NCI-H1048 (cell line): ENCODE measurements at regions not wholly inside any gene's neighbourhood (a gene's known extent, or its start where the extent isn't known, plus 50 kb on each side); places are given as distances from the start of the nearest gene placed in this dataset.

ENCODE experiments used
- DNase-seq: peaks from one replicate; lab custom pipeline; 2025; lab: John Stamatoyannopoulos, UW

GRCh38 chr4:182083671-182084410, 159.4 kb upstream of the TENM3 start:
- no peak for DNase-seq

DNA sequence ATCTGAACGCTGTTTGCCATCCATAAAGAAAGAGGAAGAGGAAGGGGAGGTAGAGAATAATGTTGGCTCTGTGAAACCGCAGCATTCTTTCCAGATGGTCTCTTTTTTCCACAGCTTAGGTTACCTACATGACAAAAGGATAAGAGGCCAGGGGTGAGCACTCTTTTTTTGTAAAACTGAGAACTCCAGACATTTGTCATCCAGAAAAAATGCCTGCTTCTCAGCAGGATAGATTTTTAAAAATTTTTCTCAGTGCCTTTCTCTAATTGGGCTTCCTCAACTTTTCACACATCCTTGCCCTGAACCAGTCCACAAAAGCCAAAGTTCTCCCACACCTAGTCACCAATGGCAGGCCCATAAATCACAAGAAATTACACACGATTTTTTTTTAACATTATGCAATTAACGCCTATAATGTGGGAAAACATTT, 158.1 kb upstream of the TENM3 start:
- DNase-seq: no peak

- DNase-seq: no peak
Observed at GRCh38 chr4:182089326-182089725, 153.9 kb upstream of the TENM3 start.

GRCh38 chr4:182090186-182090585, 153.0 kb upstream of the TENM3 start:
- DNase-seq: no peak

DNA sequence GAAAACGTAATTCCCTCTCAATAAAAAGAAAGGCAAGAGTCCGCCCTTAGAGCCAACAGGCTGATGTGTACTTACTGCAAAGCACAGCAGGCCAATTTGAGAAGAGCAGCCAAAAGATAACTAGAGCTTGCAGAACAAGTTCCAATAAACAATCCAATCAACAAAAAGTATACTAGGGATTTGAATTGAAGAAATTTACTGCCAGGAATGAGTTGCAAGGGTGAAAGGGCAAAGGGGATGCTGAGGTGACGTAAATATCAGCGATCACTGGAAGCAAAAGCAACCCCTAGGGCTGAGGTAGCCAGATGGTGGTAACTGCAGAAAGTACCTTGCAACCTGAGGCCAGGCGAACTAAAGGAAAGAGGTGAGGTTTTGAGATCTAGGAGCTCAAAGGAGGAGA, 152.1 kb upstream of the TENM3 start:
- no peak for DNase-seq

GRCh38 chr4:182093431-182093831, 149.8 kb upstream of the TENM3 start:
- no peak for DNase-seq

DNA sequence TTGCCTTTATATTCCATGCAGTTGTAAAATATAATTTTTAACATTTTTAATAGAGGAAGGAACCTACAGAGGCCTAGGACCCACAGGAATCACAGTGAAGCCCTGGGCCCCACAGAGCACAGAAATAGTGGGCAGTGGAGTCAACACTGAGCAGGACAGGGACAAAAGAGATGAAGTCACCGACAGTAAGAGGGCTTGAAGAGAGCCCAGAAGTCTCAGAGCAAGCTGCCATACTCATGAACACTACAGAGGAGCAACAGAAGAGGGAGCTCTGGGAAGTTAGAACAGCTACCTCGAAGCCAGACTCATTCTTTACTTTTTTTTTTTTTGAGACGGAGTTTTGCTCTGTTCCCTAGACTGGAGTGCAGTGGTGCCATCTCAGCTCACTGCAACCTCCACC, 149.3 kb upstream of the TENM3 start:
- no peak for DNase-seq

GRCh38 chr4:182101618-182102017, 141.6 kb upstream of the TENM3 start:
- no peak for DNase-seq

- DNase-seq: no peak
Observed at GRCh38 chr4:182102576-182102975, 140.6 kb upstream of the TENM3 start.

- no peak for DNase-seq
Observed at GRCh38 chr4:182103614-182104319, 139.4 kb upstream of the TENM3 start.

- DNase-seq: no peak
Observed at GRCh38 chr4:182105416-182105815, 137.8 kb upstream of the TENM3 start.

DNA sequence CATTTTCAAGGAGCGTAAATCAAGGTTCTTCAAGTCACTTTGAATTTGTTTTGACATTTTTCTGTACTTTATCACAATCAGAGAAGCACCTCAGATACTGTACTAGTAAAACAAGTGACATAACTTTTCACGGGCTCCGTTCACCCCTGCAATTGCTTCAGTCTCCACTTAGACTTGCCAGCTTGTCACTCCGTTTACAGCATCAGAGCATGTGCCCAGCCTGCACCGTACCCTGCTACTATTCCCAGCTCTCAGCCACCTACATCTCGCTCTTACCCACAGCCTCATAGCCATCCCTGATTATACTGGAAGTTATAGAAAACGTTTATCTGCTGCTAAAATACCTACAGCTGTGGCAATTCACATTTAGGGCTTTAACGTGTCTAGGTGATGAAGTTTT, 135.3 kb upstream of the TENM3 start:
- DNase-seq: no peak

DNA sequence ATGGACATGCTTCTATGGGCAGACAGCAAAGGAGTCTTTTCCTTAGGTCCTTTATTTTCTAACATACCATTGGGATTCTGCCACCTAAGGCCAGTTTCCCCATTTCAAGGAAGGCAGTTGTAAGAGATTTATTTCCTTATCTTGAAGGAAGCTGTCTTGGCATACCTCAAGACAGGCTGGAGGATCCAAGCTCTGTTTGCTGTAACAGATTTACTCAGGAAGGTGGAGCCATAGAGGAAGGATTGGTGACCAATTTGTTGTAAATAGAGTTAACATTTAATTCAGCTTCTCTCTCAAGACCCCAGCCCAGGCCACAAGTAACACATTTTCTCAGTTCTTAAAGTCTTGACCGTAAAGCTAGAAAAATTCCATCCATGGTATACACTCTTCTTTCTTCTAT, 131.6 kb upstream of the TENM3 start:
- no peak for DNase-seq

DNA sequence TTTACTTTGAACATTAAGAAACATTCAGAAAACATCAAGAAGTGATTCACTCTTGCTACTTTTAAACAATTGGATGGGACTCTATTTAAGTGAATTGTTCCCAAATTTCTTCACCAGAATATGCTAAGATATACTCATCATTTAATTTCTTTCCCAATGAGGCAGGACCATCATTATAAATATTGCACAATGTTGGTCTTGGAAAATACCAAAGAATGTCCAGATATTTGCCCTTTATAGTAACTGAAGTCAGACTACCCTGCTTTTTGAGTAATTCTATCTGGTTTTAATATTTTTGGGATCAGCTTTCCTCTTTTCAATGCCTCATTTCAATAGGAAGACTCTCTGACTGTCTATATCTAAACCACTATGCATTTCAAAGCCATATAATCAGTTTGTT, 129.4 kb upstream of the TENM3 start:
- no peak for DNase-seq

- DNase-seq: no peak
Observed at GRCh38 chr4:182124359-182124758, 118.8 kb upstream of the TENM3 start.

DNA sequence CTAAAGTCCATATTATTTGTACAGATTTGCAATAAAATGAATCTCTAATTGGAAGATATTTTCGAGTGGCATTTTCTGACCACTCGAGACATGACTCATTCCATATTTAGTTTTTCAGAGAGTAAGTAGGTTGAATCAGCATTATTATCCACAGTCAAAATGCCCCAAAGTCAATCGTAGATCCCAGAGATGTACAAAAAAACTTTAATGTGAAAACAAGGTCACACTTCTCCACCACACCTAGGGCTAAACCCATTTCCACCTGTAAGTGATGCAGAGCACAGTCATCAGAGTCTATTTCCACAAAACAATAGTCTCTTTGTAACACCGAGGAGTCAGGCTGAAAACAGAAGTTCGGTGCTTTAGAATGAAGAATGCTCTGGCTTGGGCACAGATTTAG, 117.1 kb upstream of the TENM3 start:
- DNase-seq: no peak

- DNase-seq: no peak
Observed at GRCh38 chr4:182126603-182127002, 116.6 kb upstream of the TENM3 start.

GRCh38 chr4:182133033-182133432, 110.2 kb upstream of the TENM3 start:
- no peak for DNase-seq

DNA sequence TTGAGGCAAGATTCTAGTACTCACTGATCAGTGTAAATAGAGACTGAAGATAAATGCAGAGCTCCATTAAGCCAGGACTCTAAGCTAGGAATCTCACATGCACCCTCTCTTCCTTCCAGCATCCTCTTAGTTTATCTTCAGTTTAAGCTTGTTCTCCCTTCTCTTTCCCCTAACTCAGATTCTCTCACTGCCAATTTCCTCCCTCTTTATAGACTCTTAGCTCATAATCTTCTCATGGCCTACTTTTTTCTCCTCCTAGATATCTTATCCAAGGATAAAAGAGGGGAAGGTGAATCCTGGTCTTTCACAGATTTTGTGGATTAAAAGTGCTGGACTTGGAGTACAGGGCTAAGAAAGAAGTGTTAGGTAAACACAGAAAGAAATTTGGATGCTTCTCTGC, 108.9 kb upstream of the TENM3 start:
- no peak for DNase-seq

DNA sequence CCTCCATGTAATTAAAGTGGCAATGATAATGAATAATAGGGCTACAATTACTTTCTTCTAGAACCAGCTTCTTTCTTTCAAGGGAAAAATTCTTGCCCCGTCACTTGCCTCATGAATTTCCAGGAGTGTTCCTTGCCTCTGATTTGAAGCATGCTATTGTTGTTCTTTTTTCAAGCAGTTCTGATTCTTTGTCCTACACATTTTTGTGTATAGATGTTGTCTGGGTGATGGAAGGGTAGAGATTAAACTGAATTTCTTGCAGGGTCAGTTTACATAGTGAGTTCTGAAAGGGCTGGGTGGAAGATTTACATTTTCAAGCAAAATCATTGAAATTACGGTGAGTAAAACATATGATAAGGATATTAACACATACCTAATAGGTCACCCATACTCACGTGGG, 107.0 kb upstream of the TENM3 start:
- no peak for DNase-seq

DNA sequence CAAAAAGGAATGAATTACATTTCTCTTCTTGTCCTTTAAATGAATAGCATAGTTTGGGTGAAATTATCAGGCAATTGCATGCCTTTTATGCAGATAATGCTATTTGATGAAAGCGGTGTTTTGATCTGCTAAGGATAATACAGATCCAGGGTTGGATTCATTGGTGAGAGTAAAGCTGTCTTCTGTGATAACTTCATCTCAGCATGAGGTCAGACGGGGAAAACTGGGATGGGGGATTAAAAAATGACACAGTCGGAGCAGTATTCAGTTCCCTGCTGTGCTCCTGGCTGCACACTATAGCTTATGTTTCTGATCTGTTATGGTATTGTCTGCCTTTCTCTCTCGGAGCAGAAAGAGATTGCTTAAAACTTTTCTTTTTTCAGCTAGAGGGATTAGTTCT, 105.9 kb upstream of the TENM3 start:
- DNase-seq: no peak

DNA sequence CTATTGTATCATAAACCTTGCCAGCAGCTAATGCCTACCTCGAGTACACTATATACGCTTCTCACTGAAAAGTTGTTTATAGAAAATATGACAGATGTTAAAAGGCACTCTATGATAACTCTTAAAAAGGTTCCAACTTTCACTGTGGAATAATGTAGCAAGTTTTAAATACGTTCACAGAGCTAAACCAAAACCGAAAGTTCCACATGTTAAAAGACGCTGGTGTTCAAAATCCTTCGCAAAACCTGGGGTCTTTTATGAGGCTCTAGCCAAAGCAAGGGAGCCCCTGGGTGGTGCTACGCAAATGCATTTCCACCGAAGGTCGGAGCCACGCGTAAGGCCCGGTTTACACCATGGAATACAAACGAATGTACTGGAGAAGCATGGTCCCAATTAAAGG, 103.7 kb upstream of the TENM3 start:
- DNase-seq: no peak

DNA sequence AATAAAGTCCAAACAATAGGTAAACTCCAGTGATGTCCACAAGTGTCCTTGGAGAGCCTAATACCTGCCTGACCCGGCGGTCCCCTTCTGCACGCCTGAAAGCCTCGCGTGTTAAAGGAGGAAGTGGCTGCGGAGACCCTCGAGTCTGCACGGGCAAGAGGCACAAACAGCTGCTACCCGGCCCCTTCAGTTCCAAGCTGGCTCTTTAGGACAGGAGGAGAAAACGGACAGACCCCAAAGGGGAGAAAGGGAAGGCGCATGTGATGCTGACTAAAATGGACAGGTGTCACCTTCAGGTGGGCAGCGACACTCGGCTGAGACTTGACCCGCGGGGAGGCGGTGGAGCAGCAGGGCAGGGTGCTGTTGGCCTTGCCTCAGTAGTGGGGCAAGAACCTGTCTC, 102.7 kb upstream of the TENM3 start:
- no peak for DNase-seq

DNA sequence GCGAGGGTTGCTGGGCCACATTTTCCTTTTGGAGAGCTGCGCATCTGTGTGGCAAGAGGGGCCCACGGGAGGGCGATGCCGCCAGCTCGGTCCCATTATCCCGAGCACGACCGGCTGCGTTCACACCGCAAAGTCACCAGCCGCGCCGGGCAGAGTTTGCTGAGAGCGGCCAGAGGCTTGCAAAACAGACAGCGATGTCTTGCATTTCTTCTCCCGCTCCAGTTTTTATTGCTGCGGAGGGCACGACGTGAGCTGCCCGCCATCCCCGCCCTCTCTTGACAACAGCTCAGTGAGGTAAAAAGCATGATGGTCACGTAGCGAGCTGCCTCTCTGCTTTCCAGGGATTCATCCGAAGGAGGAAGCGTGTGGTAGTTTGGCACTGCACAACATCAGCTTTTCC, 102.1 kb upstream of the TENM3 start:
- no peak for DNase-seq
